HepG2 (cell line): ENCODE measurements at regions not wholly inside any gene's neighbourhood (a gene's known extent, or its start where the extent isn't known, plus 50 kb on each side); places are given as distances from the start of the nearest gene placed in this dataset.

ENCODE experiments used
- CREM ChIP-seq, 2 experiments: sonication (generic) in 1 of 2; formaldehyde crosslinking in 1 of 2; IDR thresholded peaks; 2 replicates each; pipeline versions ENCODE4 v1.4.0 to v1.6.1; 2016 to 2020; ENCODE audit warnings: antibody characterized with exemption in 1 of 2, mild to moderate bottlenecking in 1 of 2, missing genetic modification reagents in 1 of 2
- KDM5A ChIP-seq: fragments of 200-600 bp; sonication (generic); IDR thresholded peaks from 2 replicates; pipeline ENCODE4 v1.7.0; 2018; ENCODE audit warnings: antibody characterized with exemption, mild to moderate bottlenecking, low read length, borderline replicate concordance
- MEIS1 ChIP-seq: sonication (generic); formaldehyde crosslinking; IDR thresholded peaks from 2 replicates; pipeline ENCODE4 v1.9.0; 2021; ENCODE audit warnings: mild to moderate bottlenecking, missing genetic modification reagents, moderate library complexity, borderline replicate concordance
- NKX3-1 ChIP-seq: sonication (generic); formaldehyde crosslinking; IDR thresholded peaks from 2 replicates; pipeline ENCODE4 v1.5.0; 2020; ENCODE audit warnings: missing genetic modification reagents
- ZNF317 ChIP-seq: sonication (generic); formaldehyde crosslinking; IDR thresholded peaks from 2 replicates; pipeline ENCODE4 v1.5.0; 2020; ENCODE audit warnings: mild to moderate bottlenecking, missing genetic modification reagents
- TF ChIP-seq, protein P1 (sequence below): sonication (generic); formaldehyde crosslinking; IDR thresholded peaks from 2 replicates; pipeline ENCODE4 v1.4.0; 2020; ENCODE audit warnings: missing genetic modification reagents, borderline replicate concordance
- TF ChIP-seq, protein P2 (sequence below): sonication (generic); formaldehyde crosslinking; IDR thresholded peaks from 2 replicates; pipeline ENCODE4 v1.8.0; 2022; ENCODE audit warnings: mild to moderate bottlenecking, missing genetic modification reagents; ENCODE audit not compliant: insufficient replicate concordance

DNA sequence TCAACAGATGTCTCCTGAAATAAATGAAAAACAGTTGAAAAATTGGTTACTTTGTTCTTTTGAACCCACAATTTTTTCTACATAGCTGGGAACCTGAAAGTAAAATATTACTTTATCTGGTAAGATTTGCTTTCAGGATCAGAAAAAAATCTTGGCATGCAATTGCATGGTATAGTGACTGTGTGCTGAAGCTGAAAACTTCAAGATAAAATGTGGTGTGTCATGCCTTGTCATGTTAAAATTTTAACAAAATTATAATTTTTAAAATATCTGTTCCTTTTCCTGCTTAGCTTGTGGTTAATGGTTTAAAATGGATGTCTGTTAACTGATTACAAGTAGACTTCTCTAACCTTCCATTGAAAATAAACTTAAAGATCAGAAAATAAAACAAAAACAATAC, 904.8 kb downstream of the PDHA2 start (continued):
- TF ChIP-seq, protein P1, sequence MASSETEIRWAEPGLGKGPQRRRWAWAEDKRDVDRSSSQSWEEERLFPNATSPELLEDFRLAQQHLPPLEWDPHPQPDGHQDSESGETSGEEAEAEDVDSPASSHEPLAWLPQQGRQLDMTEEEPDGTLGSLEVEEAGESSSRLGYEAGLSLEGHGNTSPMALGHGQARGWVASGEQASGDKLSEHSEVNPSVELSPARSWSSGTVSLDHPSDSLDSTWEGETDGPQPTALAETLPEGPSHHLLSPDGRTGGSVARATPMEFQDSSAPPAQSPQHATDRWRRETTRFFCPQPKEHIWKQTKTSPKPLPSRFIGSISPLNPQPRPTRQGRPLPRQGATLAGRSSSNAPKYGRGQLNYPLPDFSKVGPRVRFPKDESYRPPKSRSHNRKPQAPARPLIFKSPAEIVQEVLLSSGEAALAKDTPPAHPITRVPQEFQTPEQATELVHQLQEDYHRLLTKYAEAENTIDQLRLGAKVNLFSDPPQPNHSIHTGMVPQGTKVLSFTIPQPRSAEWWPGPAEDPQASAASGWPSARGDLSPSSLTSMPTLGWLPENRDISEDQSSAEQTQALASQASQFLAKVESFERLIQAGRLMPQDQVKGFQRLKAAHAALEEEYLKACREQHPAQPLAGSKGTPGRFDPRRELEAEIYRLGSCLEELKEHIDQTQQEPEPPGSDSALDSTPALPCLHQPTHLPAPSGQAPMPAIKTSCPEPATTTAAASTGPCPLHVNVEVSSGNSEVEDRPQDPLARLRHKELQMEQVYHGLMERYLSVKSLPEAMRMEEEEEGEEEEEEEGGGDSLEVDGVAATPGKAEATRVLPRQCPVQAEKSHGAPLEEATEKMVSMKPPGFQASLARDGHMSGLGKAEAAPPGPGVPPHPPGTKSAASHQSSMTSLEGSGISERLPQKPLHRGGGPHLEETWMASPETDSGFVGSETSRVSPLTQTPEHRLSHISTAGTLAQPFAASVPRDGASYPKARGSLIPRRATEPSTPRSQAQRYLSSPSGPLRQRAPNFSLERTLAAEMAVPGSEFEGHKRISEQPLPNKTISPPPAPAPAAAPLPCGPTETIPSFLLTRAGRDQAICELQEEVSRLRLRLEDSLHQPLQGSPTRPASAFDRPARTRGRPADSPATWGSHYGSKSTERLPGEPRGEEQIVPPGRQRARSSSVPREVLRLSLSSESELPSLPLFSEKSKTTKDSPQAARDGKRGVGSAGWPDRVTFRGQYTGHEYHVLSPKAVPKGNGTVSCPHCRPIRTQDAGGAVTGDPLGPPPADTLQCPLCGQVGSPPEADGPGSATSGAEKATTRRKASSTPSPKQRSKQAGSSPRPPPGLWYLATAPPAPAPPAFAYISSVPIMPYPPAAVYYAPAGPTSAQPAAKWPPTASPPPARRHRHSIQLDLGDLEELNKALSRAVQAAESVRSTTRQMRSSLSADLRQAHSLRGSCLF (CRISPR knock-in tag): no peak
- TF ChIP-seq KDM5A: no peak
- no peak for TF ChIP-seq MEIS1
- TF ChIP-seq, protein P2, sequence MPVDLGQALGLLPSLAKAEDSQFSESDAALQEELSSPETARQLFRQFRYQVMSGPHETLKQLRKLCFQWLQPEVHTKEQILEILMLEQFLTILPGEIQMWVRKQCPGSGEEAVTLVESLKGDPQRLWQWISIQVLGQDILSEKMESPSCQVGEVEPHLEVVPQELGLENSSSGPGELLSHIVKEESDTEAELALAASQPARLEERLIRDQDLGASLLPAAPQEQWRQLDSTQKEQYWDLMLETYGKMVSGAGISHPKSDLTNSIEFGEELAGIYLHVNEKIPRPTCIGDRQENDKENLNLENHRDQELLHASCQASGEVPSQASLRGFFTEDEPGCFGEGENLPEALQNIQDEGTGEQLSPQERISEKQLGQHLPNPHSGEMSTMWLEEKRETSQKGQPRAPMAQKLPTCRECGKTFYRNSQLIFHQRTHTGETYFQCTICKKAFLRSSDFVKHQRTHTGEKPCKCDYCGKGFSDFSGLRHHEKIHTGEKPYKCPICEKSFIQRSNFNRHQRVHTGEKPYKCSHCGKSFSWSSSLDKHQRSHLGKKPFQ (CRISPR knock-in tag): no peak
- no peak for TF ChIP-seq CREM (IDR thresholded peaks at IDR 0.05)
- no peak for TF ChIP-seq CREM (CRISPR knock-in tag; IDR thresholded peaks at IDR 0.05)
- no peak for TF ChIP-seq NKX3-1 (CRISPR knock-in tag)
- no peak for TF ChIP-seq ZNF317 (CRISPR knock-in tag)
